ENCODE measurements at regions not wholly inside any gene's neighbourhood (a gene's known extent, or its start where the extent isn't known, plus 50 kb on each side); places are given as distances from the start of the nearest gene placed in this dataset.

GRCh38 chr2:38438883-38439612 is 62.0 kb upstream of the ATL2 start:
- Histone ChIP-seq H3K9me2 (ENCODE audit: low read depth, low read length) (no peaks in the 10 kb centered on the region), H3K4me1 (ENCODE audit: insufficient read depth, low read length, severe bottlenecking) (no peaks in the 10 kb centered on the region), H3K4me3 (ENCODE audit: low read depth, low read length, poor library complexity, severe bottlenecking) (no peak overlapping the region), H3K27me3 (ENCODE audit: insufficient read depth, low read length) (no peaks in the 10 kb centered on the region; the same call in 1 of the 2 replicates), H3K9ac (ENCODE audit: low read length) (no peak overlapping the region), H2AFZ (ENCODE audit: low read length) (no peak overlapping the region), H3K36me3 (ENCODE audit: insufficient read depth, low read length) (no peaks in the 10 kb centered on the region), H3K4me2 (ENCODE audit: low read length) (no peak overlapping the region), H3K27ac (ENCODE audit: low read depth, low read length, poor library complexity, severe bottlenecking) (no peak overlapping the region), H3K9me3 (ENCODE audit: low read length) (no peaks in the 10 kb centered on the region), H4K20me1 (ENCODE audit: insufficient read depth, low read length) (no peaks in the 10 kb centered on the region), H3F3A (ENCODE audit: insufficient read depth, low read length) (no peaks in the 10 kb centered on the region), H3K79me2 (ENCODE audit: insufficient read depth, low read length) (no peaks in the 10 kb centered on the region)
- TF ChIP-seq EZH2 (IDR thresholded peaks at IDR 0.05; ENCODE audit: borderline replicate concordance, low read length): no peak
- no peak for TF ChIP-seq CTCF (IDR thresholded peaks at IDR 0.05; ENCODE audit: low read length)

DNA sequence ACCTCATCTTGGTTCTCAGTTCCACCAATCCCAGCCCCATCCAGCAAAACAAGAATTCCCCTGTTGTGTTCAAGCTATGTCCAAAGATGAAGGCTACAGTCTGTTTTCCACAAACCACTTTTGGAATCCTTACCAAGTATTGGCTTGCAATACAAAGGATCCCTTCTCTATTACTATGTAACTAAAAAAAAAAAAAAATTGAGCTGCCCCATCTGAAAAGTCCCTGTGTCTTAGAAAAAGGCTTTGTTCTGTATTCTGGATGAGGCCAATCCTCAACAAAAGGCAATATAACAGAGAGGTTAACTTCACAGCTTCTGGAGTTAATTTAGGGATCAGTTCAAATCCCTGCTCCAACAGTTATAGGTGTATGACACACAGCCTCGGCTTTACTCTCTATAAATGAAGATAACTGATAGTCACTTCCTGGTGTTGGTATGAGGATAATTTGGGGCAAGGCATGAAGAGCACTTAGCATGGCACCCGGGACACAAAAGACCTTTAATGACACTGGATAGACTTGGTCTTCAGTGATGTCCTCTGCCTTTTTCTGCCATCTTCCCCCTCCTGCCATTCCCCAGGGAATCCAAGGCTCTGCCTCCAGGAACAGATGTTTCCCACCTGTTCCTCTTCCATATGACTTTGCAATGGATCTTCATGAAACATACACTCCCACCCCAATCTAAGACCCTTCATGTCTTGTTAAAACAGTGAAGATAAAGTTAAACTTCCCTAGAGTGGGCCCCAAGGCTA is 61.2 kb upstream of the ATL2 start:
- H4K20me1 ChIP-seq (ENCODE audit: insufficient read depth, low read length): no peaks in the 10 kb centered on the region
- H3K4me3 ChIP-seq (ENCODE audit: low read depth, low read length, poor library complexity, severe bottlenecking): no peak overlapping the region
- TF ChIP-seq CTCF (IDR thresholded peaks at IDR 0.05; ENCODE audit: low read length) (no peak), EZH2 (IDR thresholded peaks at IDR 0.05; ENCODE audit: borderline replicate concordance, low read length) (no peak)
- no peak overlapping the region for H2AFZ ChIP-seq (ENCODE audit: low read length)
- no peaks in the 10 kb centered on the region for H3K4me1 ChIP-seq (ENCODE audit: insufficient read depth, low read length, severe bottlenecking)
- no peaks in the 10 kb centered on the region; the same call in 1 of the 2 replicates for H3K27me3 ChIP-seq (ENCODE audit: insufficient read depth, low read length)
- no peak overlapping the region for H3K9ac ChIP-seq (ENCODE audit: low read length)
- H3K36me3 ChIP-seq (ENCODE audit: insufficient read depth, low read length): no peaks in the 10 kb centered on the region
- H3F3A ChIP-seq (ENCODE audit: insufficient read depth, low read length): no peaks in the 10 kb centered on the region
- H3K79me2 ChIP-seq (ENCODE audit: insufficient read depth, low read length): no peaks in the 10 kb centered on the region
- no peaks in the 10 kb centered on the region for H3K9me2 ChIP-seq (ENCODE audit: low read depth, low read length)
- H3K9me3 ChIP-seq (ENCODE audit: low read length): no peaks in the 10 kb centered on the region
- no peak overlapping the region for H3K27ac ChIP-seq (ENCODE audit: low read depth, low read length, poor library complexity, severe bottlenecking)
- no peak overlapping the region for H3K4me2 ChIP-seq (ENCODE audit: low read length)

DNA sequence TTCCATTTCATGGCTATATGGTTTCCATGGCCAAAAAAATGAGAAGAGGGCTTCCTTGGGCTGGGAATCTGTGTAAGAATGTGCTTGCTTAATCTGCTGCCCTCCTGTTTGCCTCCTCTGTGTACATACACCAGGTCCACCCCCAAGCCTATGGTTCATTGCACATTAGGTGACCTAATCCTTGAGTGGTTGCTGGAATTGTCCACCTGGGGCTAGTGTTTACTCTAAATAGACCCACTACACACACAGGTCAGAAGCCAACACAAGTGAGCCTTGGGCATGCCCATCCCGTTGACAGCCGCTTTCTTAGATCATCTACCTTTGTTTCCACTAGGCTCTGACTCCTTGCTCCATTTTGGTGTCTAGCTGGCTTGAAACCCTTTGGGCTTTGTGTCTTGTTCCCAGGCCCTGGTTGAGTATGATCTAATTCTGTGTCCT is 59.2 kb upstream of the ATL2 start:
- Histone ChIP-seq H3K79me2 (ENCODE audit: insufficient read depth, low read length) (no peaks in the 10 kb centered on the region), H3K9me2 (ENCODE audit: low read depth, low read length) (no peaks in the 10 kb centered on the region), H3K9me3 (ENCODE audit: low read length) (no peaks in the 10 kb centered on the region), H3K4me3 (ENCODE audit: low read depth, low read length, poor library complexity, severe bottlenecking) (no peak overlapping the region), H3K9ac (ENCODE audit: low read length) (no peak overlapping the region), H3K27ac (ENCODE audit: low read depth, low read length, poor library complexity, severe bottlenecking) (no peak overlapping the region), H3K36me3 (ENCODE audit: insufficient read depth, low read length) (no peaks in the 10 kb centered on the region), H3K4me1 (ENCODE audit: insufficient read depth, low read length, severe bottlenecking) (no peaks in the 10 kb centered on the region), H3K4me2 (ENCODE audit: low read length) (no peak overlapping the region), H4K20me1 (ENCODE audit: insufficient read depth, low read length) (no peaks in the 10 kb centered on the region), H3F3A (ENCODE audit: insufficient read depth, low read length) (no peaks in the 10 kb centered on the region), H3K27me3 (ENCODE audit: insufficient read depth, low read length) (no peaks in the 10 kb centered on the region), H2AFZ (ENCODE audit: low read length) (no peak overlapping the region)
- TF ChIP-seq CTCF (IDR thresholded peaks at IDR 0.05; ENCODE audit: low read length): no peak

All from OCI-LY1 (cell line).